Small intestine (tissue), 7 donors: ENCODE measurements at regions not wholly inside any gene's neighbourhood (a gene's known extent, or its start where the extent isn't known, plus 50 kb on each side); places are given as distances from the start of the nearest gene placed in this dataset.
"Not testable (repeated sequence)": the region's sequence is repeated elsewhere in the genome, so short reads cannot be mapped to it uniquely, and the experiment has no call there.

ENCODE experiments used
- DNase-seq, 2 donors: peaks; one replicate each; pipeline versions ENCODE4 v3.0.0 to v3.0.0-alpha.2; 2013
- FAIRE-seq: peaks from 2 replicates; lab custom pipeline; 2012; peaks lifted over from hg19 to GRCh38; lab: Jason Lieb, UNC
- H3K27ac ChIP-seq, 3 donors: one replicate each; pipeline ENCODE4 v1.5.1; 2013; ENCODE audit warnings: low read length in 2 of 3, mild to moderate bottlenecking in 2 of 3, control low read depth in 1 of 3, inconsistent platforms in 1 of 3, low read depth in 1 of 3, moderate library complexity in 1 of 3
- H3K27me3 ChIP-seq, 3 donors: one replicate each; pipeline ENCODE4 v1.6.1; 2013; ENCODE audit warnings: low read length in 3 of 3, inconsistent platforms in 1 of 3; ENCODE audit not compliant: control insufficient read depth in 3 of 3, insufficient read depth in 3 of 3
- H3K36me3 ChIP-seq, 3 donors: one replicate each; pipeline ENCODE4 v1.6.1; 2013; ENCODE audit warnings: low read length in 3 of 3, inconsistent platforms in 1 of 3, low read depth in 1 of 3, mild to moderate bottlenecking in 1 of 3, moderate library complexity in 1 of 3; ENCODE audit not compliant: control insufficient read depth in 3 of 3, insufficient read depth in 2 of 3
- H3K4me1 ChIP-seq, 3 donors: one replicate each; pipeline ENCODE4 v1.6.1; 2013; ENCODE audit warnings: low read length in 2 of 3, inconsistent platforms in 1 of 3, low read depth in 1 of 3, mild to moderate bottlenecking in 1 of 3, moderate library complexity in 1 of 3; ENCODE audit not compliant: control insufficient read depth in 3 of 3, insufficient read depth in 2 of 3
- H3K4me3 ChIP-seq, 3 donors: one replicate each; pipeline ENCODE4 v1.5.1; 2013; ENCODE audit warnings: low read length in 3 of 3, control low read depth in 1 of 3, inconsistent platforms in 1 of 3, low read depth in 1 of 3, mild to moderate bottlenecking in 1 of 3, moderate library complexity in 1 of 3
- H3K9me3 ChIP-seq, 2 donors: one replicate each; pipeline ENCODE4 v1.6.1; 2013; ENCODE audit warnings: low read depth in 1 of 2, low read length in 1 of 2; ENCODE audit not compliant: control insufficient read depth in 2 of 2, insufficient read depth in 1 of 2
- WGBS, 3 donors: extraction: QIAGEN DNeasy Blood & Tissue Kit; methylation state at CpG; one replicate each; pipeline ENCODE4 v1.1.7; 2013; 5-methylcytosine and 5-hydroxymethylcytosine counted together
- donor health status: healthy with polysubstance abuse.
- donor health status: control.
- donor health status: control.
- donor health status: Bipolar disorder and iron deficiency.
- donor health status: healthy.

GRCh38 chr4:131470360-131470759 is 1678.7 kb upstream of the PCDH10 start:
- FAIRE-seq = no peak
- DNase-seq = no peak
- H3K27ac ChIP-seq = no peak overlapping the region
- H3K4me1 ChIP-seq = no peaks in the 10 kb centered on the region
- no peaks in the 10 kb centered on the region for H3K27me3 ChIP-seq
- no peaks in the 10 kb centered on the region for H3K36me3 ChIP-seq
- H3K4me3 ChIP-seq = no peak overlapping the region
- peaks cover 0 to 7% of the 10 kb centered on the region in 2 donors for H3K9me3 ChIP-seq

DNA sequence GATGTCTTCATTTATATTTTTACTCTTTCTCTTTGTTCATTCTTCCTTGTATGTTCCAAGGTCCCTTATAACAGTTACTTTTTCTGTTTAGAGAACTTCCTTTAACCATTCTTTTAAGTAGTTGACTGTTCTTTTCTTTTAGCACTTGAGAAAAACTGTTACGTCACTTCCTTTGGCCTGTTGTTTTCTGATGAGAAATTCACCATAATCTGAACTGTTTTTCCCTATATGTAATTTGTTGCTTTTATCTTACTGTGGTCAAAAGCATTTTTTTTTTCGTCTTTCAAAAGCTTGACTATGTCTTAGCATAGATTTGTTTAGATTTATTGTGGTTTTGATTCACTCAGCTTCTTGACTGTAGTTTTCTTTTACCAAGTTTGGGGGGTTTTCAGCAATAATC is 1660.3 kb upstream of the PCDH10 start:
- 46 to 56% (median 56%) methylated on average over 2 of the region's 2 CpGs for WGBS, 3 donors
- no peak overlapping the region for H3K4me3 ChIP-seq
- no peaks in the 10 kb centered on the region for H3K36me3 ChIP-seq
- DNase-seq (no peak), FAIRE-seq (no peak)
- no peaks in the 10 kb centered on the region for H3K4me1 ChIP-seq
- no peaks in the 10 kb centered on the region for H3K27me3 ChIP-seq
- H3K9me3 ChIP-seq = no peaks in the 10 kb centered on the region
- no peak overlapping the region for H3K27ac ChIP-seq

DNA sequence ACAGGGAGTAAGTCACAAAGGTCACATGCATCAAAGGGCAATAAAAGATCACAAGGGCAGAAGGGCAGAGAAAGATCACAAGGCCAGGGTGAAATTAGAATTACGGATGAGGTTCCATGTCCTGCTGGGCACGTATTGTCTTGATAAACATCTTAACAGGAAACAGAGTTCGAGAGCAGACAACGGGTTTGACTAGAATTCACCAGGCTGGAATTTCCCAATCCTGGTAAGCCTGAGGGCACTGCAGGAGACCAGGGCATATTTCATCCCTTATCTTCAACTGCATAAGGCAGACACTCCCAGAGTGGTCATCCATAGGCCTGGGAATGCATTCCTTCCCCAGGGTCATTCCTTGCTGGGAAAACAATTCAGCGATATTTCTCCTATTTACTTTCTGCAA is 1652.9 kb upstream of the PCDH10 start:
- H3K27me3 ChIP-seq, H3K27ac ChIP-seq, FAIRE-seq, DNase-seq, H3K4me1 ChIP-seq, H3K4me3 ChIP-seq, H3K36me3 ChIP-seq, H3K9me3 ChIP-seq: not testable (repeated sequence)
- 59 to 69% (median 65%) methylated on average over 5 of the region's 5 CpGs for WGBS, 3 donors

DNA sequence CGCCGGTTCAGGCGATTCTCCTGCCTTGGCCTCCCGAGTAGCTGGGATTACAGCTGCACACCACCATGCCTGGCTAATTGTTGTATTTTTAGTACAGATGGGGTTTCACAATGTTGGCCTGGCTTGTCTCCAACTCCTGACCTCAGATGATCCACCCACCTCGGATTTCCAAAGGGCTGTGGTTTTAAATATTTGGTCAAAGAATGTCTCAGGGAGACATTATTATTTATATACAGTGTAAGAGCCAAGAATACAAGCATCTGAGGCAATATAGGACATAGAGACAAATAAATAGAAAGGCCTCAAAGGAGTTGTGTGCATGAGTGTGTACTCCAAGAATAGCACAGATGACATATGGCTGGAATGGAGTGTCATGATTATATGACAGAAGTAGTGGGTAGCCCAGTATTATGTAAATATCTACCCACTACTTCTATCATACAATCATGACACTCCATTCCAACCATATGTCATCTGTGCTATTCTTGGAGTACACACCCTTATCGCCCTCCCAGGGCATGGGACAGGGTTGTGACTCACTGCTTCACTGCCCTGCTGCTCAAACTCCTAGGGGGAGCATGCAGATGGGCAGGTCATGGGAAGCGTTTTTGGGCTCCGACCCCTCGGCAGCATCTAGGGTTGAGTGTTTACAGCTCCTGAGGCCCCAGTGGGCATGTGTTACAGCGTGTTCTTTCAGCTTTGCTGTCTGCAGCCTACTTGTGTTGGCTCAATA is 1649.8 kb upstream of the PCDH10 start:
- H3K27ac ChIP-seq = no peak overlapping the region
- no peaks in the 10 kb centered on the region for H3K27me3 ChIP-seq
- no peaks in the 10 kb centered on the region for H3K36me3 ChIP-seq
- H3K4me1 ChIP-seq = no peaks in the 10 kb centered on the region
- 66 to 78% (median 77%) methylated on average over 9 to 10 of the region's 10 CpGs for WGBS, 3 donors
- H3K4me3 ChIP-seq = no peak overlapping the region
- peaks cover 0 to 5% of the 10 kb centered on the region in 2 donors for H3K9me3 ChIP-seq
- no peak for DNase-seq
- no peak for FAIRE-seq

GRCh38 chr4:131509521-131509920 is 1639.6 kb upstream of the PCDH10 start:
- 37 to 47% (median 45%) methylated on average over 3 of the region's 3 CpGs for WGBS, 3 donors
- no peak for FAIRE-seq
- H3K4me1 ChIP-seq = no peaks in the 10 kb centered on the region
- no peaks in the 10 kb centered on the region for H3K36me3 ChIP-seq
- no peak overlapping the region for H3K4me3 ChIP-seq
- no peak for DNase-seq
- no peaks in the 10 kb centered on the region for H3K27me3 ChIP-seq
- H3K9me3 ChIP-seq = no peaks in the 10 kb centered on the region
- H3K27ac ChIP-seq = no peak overlapping the region

- WGBS, 3 donors = 65 to 86% (median 84%) methylated on average over 1 of the region's 1 CpG
- FAIRE-seq (no peak), DNase-seq (no peak)
- Histone ChIP-seq H3K27ac (no peak overlapping the region), H3K9me3 (no peaks in the 10 kb centered on the region), H3K4me1 (no peaks in the 10 kb centered on the region), H3K36me3 (no peaks in the 10 kb centered on the region), H3K4me3 (no peak overlapping the region), H3K27me3 (no peaks in the 10 kb centered on the region)
Measured at GRCh38 chr4:131526686-131527085, 1622.4 kb upstream of the PCDH10 start.

GRCh38 chr4:131531087-131531486 is 1618.0 kb upstream of the PCDH10 start:
- no peaks in the 10 kb centered on the region for H3K27me3 ChIP-seq
- no peak overlapping the region for H3K27ac ChIP-seq
- no peak for FAIRE-seq
- no peaks in the 10 kb centered on the region for H3K9me3 ChIP-seq
- H3K4me3 ChIP-seq = no peak overlapping the region
- DNase-seq = no peak
- no peaks in the 10 kb centered on the region for H3K36me3 ChIP-seq
- WGBS, 3 donors = 69 to 83% (median 74%) methylated on average over 6 of the region's 6 CpGs
- H3K4me1 ChIP-seq = no peaks in the 10 kb centered on the region

- H3K4me3 ChIP-seq = no peak overlapping the region
- peak in 1 of 2 donors; percentile 0 for DNase-seq
- no peaks in the 10 kb centered on the region for H3K9me3 ChIP-seq
- H3K36me3 ChIP-seq = no peaks in the 10 kb centered on the region
- no peaks in the 10 kb centered on the region for H3K4me1 ChIP-seq
- no peaks in the 10 kb centered on the region for H3K27me3 ChIP-seq
- FAIRE-seq = no peak
- WGBS, 3 donors = 73 to 88% (median 75%) methylated on average over 7 of the region's 7 CpGs
- no peak overlapping the region for H3K27ac ChIP-seq
Measured at GRCh38 chr4:131534944-131535645, 1614.0 kb upstream of the PCDH10 start.
